Stimulated activated CD8-positive, alpha-beta memory T cell treated with anti-CD3 and anti-CD28 coated beads, Interleukin-15, amount 100 ng/mL, for 4 hours (primary cell): ENCODE measurements at regions not wholly inside any gene's neighbourhood (a gene's known extent, or its start where the extent isn't known, plus 50 kb on each side); places are given as distances from the start of the nearest gene placed in this dataset.
"Not testable (repeated sequence)": the region's sequence is repeated elsewhere in the genome, so short reads cannot be mapped to it uniquely, and the experiment has no call there.

Experiments used
- DNase-seq, 2 donors: peaks; one replicate each; pipeline ENCODE4 v3.0.0-alpha.2; 2020; ENCODE audit warnings: low read depth in 2 of 2

DNA sequence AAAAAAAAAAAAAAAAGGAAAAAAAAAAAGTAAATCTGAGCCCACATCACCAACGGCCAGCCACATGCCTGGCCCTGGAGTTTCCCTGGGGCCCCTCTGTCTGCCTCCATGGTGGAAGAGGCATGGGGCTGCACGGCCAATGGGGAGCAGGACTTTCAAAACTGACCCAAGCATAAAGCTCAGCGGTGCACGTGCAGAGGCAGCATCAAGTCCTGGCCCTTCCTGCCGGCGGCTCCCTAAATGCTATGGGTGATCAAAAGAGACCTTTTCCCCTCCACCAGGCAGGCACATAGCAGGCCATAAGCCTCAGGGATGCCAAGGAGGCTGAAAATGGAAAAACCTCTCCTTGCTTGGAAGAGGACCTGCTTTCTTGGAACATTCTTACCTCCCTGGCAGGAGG is 94.3 kb downstream of the OAT start:
- DNase-seq: no peak

DNA sequence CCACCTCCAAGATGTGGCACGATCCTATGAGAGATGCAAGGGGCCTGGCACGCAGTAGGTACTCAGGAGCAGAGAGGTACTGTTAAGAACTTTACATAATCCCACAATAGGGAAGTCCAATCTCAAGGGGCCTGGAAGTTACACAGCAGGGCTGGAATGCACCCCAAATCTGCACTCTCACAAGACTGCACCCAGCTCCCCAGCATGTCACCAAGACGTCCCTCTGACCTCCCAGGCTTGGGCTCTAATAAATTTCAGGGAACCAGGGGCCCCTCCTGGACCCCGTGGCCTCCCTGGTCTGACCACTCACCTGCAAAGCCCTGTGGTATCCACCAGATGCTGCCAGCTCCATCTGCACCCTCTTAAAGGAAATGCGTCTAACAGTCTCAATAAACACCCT is 94.9 kb downstream of the OAT start:
- no peak for DNase-seq

DNA sequence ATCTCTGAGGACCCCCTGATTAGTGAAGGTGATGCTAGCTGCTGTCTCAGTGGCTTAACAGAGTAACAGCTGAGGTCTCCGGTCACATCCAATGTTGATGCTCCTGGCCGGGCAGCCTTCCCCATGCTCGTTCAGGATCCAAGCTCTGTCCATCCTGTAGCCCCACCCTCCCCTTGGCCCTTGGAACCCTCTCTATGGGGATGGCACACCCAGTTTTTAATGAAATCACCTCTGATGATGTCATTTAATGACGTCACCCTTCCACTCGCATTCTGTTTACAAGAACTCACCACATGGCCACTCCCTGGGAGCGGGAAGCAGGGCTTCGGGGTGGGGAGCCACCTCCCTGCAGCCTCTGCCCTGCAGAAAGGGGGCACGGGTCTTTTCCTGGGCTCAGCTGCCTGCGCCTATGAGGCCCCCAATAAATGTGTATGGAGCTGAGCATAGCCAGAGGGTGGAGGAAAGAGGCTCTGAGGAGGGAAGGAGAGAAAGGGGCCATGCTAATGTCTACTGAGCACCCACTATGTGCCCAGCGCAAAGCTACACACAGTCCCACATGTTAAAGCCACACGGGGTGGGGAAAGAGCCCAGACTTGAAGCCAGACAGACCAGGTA is 95.5 kb downstream of the OAT start:
- no peak for DNase-seq

DNA sequence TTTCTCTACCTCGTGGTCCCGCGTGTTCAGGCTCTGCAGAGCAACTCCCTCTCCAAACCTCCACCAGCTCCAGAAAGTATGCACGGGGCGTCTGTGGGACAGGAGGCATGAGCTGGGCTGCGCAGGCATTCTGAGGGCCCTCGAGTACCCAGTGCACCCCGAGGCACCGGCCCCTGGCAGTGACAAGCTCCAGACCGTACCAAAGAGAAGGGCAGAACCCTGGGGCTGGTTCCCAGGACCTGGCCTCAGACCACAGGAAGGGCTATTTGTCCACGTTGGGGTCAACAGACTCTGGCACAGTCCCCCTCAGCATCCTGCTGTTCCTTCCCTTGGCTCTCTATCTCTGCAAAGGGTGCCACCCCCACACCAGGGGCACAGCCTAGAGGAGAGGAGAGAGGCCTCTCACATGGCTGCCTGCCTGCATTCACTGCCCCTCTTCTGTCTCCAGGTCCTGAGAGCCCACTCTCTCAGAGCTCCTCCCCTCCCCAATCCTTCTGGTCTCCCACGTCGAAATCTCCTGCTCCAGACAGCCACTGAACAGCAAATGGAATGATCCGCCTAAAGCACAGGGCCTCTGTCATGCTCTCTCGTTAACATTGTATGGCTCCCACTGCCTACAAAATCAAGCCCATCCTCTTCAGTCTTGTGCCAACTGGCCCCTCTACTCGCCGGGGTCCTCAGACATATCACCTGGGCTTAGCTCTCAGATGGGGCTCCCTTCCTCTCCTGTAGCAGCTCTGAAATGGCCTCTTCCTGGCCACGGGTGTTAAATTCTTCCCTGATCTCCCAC is 96.3 kb downstream of the OAT start:
- DNase-seq: no peak

DNA sequence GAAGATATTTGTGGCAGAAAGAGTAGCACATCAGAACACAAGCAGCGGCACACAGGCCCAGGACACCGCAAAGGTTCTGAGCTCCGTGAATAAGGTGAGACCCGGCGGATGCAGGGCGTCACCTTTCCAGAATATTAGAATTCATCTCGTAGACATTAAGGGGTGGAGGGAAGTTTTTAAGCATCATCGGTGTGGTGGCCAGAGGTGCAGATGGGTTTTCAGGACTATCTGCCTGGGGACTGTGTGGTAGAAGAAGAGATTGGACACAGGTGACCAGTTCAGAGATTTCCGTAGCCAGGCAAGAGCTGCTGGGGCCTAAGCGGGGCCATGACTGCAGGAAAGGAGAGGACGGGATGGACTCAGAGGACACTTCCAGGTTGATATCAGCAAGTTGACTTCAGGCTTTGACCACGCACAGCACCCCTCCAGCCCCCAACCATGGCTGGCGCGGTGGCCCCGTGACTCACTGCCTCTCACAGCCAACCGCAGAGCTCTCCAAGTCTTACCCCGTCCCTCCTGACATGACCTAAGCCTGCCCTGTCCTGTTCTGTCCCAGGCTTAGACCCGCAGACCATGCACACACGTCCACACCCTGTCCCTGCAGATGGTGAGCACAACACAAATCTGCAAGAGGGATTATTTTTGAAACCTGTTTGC is 97.2 kb downstream of the OAT start:
- no peak for DNase-seq

DNA sequence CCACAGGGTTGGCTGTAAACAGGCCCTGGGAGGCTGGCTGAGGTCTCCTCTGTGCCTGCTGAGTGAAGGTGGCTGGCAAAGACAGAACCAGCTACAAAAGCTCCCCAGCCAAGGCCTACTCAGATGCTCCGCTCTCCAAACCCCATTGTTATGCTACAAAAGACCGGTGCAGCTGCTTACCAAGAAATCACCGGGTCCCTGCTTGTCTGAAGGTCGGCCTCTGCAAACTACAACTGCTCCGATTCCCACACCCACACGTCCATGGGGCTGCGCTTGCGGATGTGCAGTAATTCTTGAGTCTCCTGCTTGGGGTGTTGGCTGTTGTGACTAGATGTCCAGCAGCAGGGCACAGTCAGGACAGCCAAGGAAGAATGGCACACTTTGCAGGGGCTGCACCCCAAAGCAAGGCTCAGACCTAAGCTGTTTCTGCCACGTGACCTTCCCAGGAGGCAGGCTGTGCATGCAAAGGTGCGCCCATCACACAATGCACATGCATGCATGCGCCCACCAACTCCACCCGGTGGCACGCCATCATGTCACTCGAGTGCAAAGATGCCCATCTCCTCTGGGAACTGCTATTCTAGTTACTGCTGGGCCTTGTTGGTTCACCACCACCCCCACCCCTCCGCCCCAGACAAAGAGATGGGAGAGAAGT is 97.8 kb downstream of the OAT start:
- no peak for DNase-seq

DNA sequence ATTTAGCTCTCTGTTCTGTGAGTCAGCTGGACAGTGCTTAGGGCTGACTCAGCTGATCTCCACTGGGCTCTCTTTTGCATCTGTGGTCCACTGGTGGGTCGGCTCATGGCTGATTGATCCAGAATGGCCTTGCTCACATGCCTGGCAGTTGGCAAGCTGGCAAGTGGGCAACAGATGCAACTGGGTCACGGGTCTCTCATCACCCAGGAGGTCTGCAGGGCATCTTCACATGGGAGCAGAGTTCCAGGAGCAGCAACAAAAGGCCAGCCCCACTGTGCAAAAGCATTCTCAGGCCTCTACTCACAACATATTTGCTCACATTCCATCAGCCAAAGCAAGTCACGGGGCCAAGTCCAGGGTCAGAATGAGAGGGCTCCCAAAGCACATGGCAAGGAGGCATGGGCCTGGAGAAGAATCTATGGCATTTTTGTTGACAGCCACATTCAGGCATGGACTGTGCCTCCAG is 98.8 kb downstream of the OAT start:
- no peak for DNase-seq

DNA sequence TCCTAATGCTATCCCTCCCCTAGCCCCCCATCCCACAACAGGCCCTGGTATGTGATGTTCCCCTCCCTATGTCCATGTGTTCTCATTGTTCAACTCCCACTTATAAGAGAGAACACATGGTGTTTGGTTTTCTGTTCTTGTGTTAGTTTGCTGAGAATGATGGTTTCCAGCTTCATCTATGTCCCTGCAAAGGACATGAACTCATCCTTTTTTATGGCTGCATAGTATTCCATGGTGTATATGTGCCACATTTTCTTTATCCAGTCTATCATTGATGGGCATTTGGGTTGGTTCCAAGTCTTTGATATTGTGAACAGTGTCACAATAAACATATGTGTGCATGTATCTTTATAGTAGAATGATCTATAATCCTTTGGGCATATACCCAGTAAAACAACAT is 99.2 kb downstream of the OAT start:
- not testable (repeated sequence) for DNase-seq

DNA sequence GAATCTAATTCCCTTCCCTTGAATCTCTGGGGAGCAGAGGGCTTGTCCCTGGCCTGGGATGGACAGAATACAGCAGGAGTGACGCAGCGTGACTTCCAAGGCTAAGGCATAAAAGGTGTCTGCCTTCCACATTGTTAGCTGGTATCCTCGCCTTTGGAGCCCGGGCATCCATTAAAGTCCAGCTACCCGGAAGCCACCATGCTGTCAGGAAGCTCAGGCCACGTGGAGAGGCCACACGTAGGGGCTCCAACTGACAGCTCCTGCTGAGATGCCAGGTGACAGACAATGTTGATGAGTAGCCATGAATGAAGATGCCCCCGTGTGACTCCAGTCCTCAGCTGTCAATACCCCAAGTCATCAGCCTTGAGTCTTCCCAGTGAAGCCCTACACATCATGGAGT is 99.9 kb downstream of the OAT start:
- DNase-seq: no peak

DNA sequence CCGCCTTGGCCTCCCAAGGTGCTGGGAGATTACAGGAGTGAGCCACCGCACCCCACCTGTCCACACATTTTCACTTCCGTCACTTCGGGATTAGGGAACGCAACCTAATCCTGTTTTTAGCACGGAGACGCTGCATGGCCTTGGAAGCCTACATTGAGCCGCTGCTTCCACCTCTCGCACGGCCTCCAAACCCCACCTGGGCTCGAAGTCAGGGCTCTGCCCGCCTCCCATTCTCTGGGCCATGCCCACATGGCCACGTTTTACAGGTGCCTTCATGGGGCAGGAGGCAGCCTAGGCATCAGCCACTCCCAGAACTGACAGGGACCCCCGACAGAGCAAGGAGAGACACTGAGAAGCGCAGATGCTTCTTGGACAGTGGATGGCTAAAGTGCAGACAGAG is 100.6 kb downstream of the OAT start:
- DNase-seq: no peak

DNA sequence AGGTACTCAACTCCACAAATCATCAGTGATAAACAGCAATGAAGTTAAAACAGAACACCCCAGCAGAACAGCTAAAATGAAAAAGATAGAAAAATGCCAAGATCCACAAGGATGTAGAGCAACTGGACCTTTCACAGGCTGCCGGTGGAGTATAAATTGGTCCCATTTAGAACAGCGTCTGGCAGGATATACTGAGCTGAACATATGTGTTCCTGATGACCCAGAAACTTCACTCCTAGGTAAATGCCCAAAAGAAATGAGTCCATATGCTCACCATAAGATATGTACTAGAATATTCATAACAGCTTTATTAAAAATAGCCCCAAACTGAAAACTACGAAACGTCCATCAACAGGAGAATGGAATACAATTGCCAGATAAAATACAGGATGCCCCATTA is 102.4 kb downstream of the OAT start:
- no peak for DNase-seq

DNA sequence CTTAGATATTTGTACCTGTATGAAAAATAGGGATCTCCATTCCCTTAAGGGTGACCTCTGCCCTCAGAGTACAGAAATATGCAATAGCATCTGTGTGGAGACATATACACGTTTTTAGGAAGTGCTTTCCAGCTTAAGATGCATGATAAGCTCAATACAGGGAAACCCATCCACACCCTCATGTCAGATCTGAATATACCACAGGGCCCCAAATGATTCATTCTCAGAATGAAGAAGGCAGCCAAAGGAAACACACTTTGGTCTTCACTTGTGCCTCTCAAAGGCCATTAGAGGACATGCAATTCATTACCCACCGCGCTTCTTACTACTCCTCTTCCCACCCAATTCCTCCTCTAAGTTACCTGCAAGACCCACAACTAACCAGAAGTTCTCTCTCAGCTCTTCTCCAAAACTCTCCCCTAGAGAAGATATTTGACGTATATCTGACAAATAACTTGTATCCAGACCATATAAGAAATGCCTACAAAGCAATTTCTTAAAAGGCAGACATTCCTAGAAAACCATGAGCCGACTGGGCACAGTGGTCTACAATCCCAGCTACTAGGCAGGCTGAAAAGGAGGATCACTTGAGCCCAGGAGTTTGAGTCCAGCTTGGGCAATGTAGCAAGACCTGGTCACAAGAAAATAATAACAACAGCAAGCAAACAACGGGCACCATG is 103.0 kb downstream of the OAT start:
- no peak for DNase-seq

DNA sequence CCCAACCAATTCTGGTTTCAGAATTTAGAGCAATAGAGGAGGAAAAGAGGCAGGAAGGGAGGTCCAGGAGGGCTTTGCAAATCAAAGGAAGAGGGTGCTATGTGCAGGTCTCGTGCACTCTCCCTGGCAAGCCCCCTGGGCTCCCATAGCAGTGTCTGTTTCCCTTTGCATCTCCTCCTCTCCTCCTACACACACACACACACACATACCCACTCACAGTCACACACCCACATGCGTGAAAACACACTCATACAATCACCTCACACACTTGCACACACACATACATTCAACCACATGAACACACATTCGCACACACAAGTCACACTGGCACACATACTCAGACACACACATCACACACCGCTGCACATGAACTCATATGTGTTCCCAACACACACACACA is 105.3 kb downstream of the OAT start:
- DNase-seq: no peak

DNA sequence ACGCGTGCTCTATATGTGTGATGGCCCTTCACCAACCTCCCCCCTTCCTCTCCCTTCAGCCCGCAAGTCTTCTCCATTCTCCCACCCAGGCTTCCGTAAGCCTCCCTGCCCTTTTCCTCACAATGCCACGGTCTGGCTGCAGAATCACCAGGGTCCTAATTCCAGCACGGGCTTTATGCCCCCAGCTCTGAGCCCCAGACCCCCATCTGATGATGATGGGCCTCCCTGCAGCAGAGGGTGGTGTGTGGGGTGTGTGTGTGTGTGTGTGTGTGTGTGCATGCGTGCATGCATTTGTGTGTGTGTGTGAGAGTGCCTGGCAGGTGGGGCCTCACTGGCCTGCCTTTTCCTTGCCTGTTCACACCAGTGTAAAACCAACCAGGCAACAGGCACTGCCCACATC is 109.9 kb downstream of the OAT start:
- no peak for DNase-seq

DNA sequence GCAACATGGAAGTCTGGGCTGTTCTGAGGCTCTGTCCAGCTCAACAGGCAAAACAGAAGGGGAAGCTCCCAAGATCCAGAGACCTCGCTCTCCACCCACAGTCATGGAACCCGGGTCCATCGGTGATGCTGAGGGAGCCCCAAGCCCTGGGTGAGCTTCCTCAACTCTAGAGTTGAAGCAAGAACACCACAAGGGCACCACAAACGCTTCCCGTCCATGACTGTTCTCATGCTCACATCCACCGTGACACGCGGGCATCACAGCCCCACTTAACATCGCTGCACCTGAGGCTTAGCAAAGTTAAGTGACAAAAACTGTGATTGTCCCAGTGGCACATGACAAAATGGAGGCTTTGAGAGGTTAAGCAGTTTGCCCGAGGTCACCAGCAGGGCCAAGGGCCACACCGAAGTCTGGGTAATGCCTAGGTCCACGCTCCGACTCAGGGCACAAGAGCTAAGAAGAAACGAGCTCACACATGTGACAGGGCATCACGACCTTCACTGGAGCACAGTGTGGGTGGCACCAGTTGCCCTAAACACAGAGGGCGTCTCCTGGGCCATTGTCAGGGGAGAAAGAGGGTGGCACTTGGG is 110.6 kb downstream of the OAT start:
- no peak for DNase-seq

DNA sequence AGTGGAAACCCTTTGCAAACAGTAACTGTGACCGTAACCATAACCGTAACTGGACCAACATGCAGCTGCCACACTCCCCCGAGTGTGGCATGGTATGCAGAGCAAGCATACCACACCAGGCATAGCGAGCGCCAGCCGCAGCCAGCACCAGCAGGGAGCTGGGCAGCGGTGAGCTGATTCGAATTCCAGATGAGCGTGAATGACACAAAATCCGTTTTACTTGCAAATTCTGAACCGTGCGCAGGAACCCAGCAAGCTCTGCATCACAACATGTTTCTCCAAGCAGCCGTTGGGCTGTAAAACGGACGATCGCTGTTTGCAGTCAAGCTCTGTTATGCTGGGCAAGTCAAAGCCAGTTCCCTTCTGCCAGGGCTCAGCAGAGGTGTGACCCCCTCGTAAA is 111.1 kb downstream of the OAT start:
- DNase-seq: no peak

DNA sequence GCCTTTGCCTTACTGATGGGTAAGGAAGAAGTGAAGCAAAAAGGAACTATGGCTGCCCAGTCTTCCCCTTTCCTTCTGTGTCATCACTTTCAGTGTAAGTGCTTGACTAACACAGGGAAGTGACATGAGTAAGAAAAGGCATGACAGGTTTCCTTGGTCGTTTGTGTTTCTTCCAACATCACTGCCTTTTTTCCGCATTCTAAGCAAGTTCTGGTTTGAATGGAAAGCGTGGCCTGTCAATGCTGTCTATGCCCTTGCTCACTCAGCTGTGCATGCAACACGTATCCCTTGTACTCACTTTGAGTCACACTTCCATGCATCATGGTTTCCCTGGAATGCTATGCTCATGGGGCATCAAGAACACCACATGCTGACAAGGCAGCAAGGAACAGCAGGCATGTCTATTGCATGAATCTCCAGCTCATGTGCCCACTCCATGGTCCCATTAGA is 111.8 kb downstream of the OAT start:
- DNase-seq: no peak

DNA sequence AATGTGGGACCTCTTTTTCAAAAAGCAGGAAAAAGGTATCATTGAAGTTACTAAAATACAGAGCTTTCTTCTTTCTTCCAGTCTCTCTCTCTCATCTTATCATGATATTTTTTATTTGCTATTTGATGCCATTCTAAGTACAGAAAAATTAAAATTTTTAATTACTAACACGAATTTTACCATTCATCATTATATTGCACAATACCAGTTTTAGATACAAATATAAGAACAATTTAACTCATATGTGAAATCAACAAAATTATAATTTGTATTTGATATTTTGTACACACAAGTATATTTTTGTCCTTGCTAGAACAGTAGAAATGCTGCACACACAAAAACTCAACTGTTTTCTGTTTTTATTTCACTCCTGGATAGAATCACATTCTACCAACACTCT is 112.2 kb downstream of the OAT start:
- DNase-seq: no peak

DNA sequence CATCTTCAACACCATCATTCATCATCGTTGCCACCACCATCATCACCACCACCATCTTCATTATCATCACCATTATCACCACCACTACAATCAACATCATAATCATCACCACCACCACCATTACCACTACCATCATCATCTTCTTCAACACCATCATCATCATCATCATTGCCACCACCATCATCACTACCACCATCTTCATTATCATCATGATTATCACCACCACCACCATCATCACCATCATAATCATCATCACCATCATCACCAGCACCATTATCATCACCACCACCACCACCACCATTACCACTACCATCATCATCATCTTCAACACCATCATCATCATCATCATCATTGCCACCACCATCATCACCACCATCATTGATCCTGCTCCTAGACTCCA is 112.7 kb downstream of the OAT start:
- no peak for DNase-seq

DNA sequence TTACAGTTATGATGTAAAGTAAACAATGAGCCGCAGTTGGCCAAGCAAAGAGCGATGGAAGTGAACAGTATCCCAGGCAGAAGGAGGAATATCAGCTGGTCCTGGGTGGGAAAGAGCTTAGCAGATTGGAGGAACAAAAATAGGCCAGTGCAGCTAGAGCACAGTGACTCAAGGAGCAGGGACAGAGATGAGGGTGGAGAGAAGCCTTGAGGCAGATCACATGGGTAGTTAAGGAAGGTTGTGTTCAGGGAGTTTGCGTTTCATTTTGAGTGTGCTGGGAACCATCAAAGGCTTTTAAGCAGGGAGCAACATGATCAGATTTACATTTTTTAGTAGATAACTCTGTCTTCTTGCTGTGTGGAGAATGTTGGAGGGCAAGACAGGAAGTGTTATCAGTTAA is 113.6 kb downstream of the OAT start:
- no peak for DNase-seq

DNA sequence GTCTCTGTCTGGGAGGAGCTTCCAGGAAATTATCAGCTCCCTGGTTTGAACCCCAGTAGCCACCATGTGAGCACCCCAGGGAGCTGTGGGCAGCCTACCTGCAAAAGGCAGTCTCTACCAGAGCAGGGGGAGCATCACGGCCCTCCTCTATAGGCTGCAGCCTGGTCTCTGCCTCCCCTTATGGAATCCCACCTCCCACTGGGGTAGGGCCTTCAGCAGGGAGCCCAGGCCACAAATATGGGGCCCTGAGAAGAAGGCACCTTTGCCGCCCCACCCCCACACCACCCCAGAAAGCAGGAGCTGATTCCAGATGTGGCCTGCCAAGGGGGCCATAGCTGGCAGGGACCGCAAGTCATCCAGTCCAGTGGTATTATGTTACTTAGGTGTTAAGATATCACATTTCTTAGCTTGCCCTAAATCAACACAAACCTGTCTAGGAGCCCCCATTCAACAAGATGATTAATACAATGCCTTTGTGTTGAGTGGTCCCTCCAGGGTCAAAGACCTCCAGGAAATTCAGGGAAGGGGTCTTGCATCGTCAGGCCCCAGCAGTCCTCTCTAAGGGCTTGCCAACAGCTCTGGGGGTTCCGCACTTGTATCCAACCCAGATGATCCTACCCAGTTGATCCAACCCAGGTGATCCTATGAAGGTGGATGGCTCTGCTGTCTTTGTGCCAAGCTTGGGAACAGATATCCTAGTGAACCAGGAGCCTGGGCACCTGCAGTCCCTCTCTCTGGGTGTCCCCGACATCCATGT is 114.9 kb downstream of the OAT start:
- no peak for DNase-seq
